ENCODE measurements at regions not wholly inside any gene's neighbourhood (a gene's known extent, or its start where the extent isn't known, plus 50 kb on each side); places are given as distances from the start of the nearest gene placed in this dataset.
A peak's percentile ranks its signal among the peaks of the same experiment; 100 is the strongest.

- no peak overlapping the region for H3K9ac ChIP-seq (ENCODE audit: extremely low read depth, low read length, poor library complexity, severe bottlenecking)
- no peaks in the 10 kb centered on the region for H3K9me3 ChIP-seq (ENCODE audit: control insufficient read depth, low read length)
- no peaks in the 10 kb centered on the region for H3K36me3 ChIP-seq (ENCODE audit: control insufficient read depth, insufficient read depth, low read length)
- H3K27me3 Mint-ChIP-seq (ENCODE audit: insufficient read depth), result no peaks in the 10 kb centered on the region
- H3K4me3 Mint-ChIP-seq, result no peak overlapping the region
- H3K4me1 ChIP-seq (ENCODE audit: control insufficient read depth, insufficient read depth, low read length), result no peaks in the 10 kb centered on the region
- no peak for TF ChIP-seq CTCF (conservative IDR thresholded peaks at IDR 0.05)
- no peak overlapping the region for H3K27ac ChIP-seq (ENCODE audit: low read depth, low read length)
- no peaks in the 10 kb centered on the region for H3K9me3 Mint-ChIP-seq
- no peaks in the 10 kb centered on the region for H3K36me3 Mint-ChIP-seq (ENCODE audit: low read depth)
- no peaks in the 10 kb centered on the region for H3K27me3 ChIP-seq (ENCODE audit: control insufficient read depth, insufficient read depth, low read length, poor library complexity, severe bottlenecking)
- WGBS, 2 experiments (ENCODE audit: insufficient coverage in 1 of 2, insufficient read length in 1 of 2), result 95 to 97% methylated on average over 4 to 10 of the region's 10 CpGs
- no peak for DNase-seq
- no peak overlapping the region for H3K4me3 ChIP-seq (ENCODE audit: low read length)
- no peaks in the 10 kb centered on the region for H3K4me1 Mint-ChIP-seq
- H3K27ac Mint-ChIP-seq, result no peak overlapping the region
Measured at GRCh38 chr10:26640391-26640790, 57.1 kb upstream of the PDSS1 start.

- 90 to 93% methylated on average over 15 to 32 of the region's 32 CpGs for WGBS, 2 experiments (ENCODE audit: insufficient coverage in 1 of 2, insufficient read length in 1 of 2)
- H3K4me1 Mint-ChIP-seq, result no peaks in the 10 kb centered on the region
- peak; percentile 63 for DNase-seq
- no peaks in the 10 kb centered on the region for H3K27me3 ChIP-seq (ENCODE audit: control insufficient read depth, insufficient read depth, low read length, poor library complexity, severe bottlenecking)
- H3K9me3 Mint-ChIP-seq, result no peaks in the 10 kb centered on the region
- H3K27ac ChIP-seq (ENCODE audit: low read depth, low read length), result no peak overlapping the region
- no peaks in the 10 kb centered on the region for H3K27me3 Mint-ChIP-seq (ENCODE audit: insufficient read depth)
- no peaks in the 10 kb centered on the region for H3K4me1 ChIP-seq (ENCODE audit: control insufficient read depth, insufficient read depth, low read length)
- H3K4me3 ChIP-seq (ENCODE audit: low read length), result no peak overlapping the region
- no peaks in the 10 kb centered on the region for H3K36me3 Mint-ChIP-seq (ENCODE audit: low read depth)
- no peaks in the 10 kb centered on the region for H3K36me3 ChIP-seq (ENCODE audit: control insufficient read depth, insufficient read depth, low read length)
- H3K27ac Mint-ChIP-seq, result no peak overlapping the region
- no peaks in the 10 kb centered on the region for H3K9me3 ChIP-seq (ENCODE audit: control insufficient read depth, low read length)
- H3K4me3 Mint-ChIP-seq, result no peak overlapping the region
- TF ChIP-seq CTCF (conservative IDR thresholded peaks at IDR 0.05), result no peak
- H3K9ac ChIP-seq (ENCODE audit: extremely low read depth, low read length, poor library complexity, severe bottlenecking), result no peak overlapping the region
Measured at GRCh38 chr10:26642896-26643653, 54.4 kb upstream of the PDSS1 start.

- H3K4me1 Mint-ChIP-seq, result no peaks in the 10 kb centered on the region
Measured at GRCh38 chr10:26647602-26648244, 49.8 kb upstream of the PDSS1 start.

More at GRCh38 chr10:26647602-26648244, 49.8 kb upstream of the PDSS1 start:
- no peaks in the 10 kb centered on the region for H3K36me3 ChIP-seq (ENCODE audit: control insufficient read depth, insufficient read depth, low read length)
- DNase-seq, result no peak
- H3K4me3 ChIP-seq (ENCODE audit: low read length), result no peak overlapping the region
- no peaks in the 10 kb centered on the region for H3K4me1 ChIP-seq (ENCODE audit: control insufficient read depth, insufficient read depth, low read length)
- no peak overlapping the region for H3K27ac ChIP-seq (ENCODE audit: low read depth, low read length)
- Mint-ChIP-seq H3K36me3 (ENCODE audit: low read depth) (no peaks in the 10 kb centered on the region), H3K27me3 (ENCODE audit: insufficient read depth) (peaks cover 1% of the 10 kb centered on the region), H3K4me3 (no peak overlapping the region), H3K27ac (no peak overlapping the region), H3K9me3 (no peaks in the 10 kb centered on the region)
- no peaks in the 10 kb centered on the region for H3K9me3 ChIP-seq (ENCODE audit: control insufficient read depth, low read length)
- TF ChIP-seq CTCF (conservative IDR thresholded peaks at IDR 0.05), result no peak
- H3K27me3 ChIP-seq (ENCODE audit: control insufficient read depth, insufficient read depth, low read length, poor library complexity, severe bottlenecking), result no peaks in the 10 kb centered on the region
- no peak overlapping the region for H3K9ac ChIP-seq (ENCODE audit: extremely low read depth, low read length, poor library complexity, severe bottlenecking)
- 96 to 100% methylated on average over 4 to 12 of the region's 12 CpGs for WGBS, 2 experiments (ENCODE audit: insufficient coverage in 1 of 2, insufficient read length in 1 of 2)

All from endodermal cell (in vitro differentiated cells).